ENCODE measurements at regions not wholly inside any gene's neighbourhood (a gene's known extent, or its start where the extent isn't known, plus 50 kb on each side); places are given as distances from the start of the nearest gene placed in this dataset.

DNA sequence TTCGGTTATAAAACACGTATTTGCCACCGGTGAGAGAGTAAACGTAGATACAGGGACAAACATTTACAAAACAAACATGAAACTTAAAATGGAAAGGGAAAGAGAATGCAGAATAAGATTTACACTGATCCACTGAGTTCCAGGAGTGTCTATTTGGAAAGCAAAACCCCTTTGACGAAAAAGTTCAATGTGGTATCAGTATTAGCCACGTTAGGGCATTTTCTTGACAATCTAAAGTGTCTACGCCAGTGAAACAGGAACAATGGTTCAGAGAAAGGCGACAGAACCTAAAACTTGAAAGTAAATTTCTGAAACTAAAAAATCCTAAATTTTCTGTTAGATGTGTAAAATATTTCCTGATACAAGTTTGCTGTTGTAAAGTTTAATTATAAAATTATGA is 278.5 kb upstream of the TENM3 start (continued):
- TF ChIP-seq, protein P1, sequence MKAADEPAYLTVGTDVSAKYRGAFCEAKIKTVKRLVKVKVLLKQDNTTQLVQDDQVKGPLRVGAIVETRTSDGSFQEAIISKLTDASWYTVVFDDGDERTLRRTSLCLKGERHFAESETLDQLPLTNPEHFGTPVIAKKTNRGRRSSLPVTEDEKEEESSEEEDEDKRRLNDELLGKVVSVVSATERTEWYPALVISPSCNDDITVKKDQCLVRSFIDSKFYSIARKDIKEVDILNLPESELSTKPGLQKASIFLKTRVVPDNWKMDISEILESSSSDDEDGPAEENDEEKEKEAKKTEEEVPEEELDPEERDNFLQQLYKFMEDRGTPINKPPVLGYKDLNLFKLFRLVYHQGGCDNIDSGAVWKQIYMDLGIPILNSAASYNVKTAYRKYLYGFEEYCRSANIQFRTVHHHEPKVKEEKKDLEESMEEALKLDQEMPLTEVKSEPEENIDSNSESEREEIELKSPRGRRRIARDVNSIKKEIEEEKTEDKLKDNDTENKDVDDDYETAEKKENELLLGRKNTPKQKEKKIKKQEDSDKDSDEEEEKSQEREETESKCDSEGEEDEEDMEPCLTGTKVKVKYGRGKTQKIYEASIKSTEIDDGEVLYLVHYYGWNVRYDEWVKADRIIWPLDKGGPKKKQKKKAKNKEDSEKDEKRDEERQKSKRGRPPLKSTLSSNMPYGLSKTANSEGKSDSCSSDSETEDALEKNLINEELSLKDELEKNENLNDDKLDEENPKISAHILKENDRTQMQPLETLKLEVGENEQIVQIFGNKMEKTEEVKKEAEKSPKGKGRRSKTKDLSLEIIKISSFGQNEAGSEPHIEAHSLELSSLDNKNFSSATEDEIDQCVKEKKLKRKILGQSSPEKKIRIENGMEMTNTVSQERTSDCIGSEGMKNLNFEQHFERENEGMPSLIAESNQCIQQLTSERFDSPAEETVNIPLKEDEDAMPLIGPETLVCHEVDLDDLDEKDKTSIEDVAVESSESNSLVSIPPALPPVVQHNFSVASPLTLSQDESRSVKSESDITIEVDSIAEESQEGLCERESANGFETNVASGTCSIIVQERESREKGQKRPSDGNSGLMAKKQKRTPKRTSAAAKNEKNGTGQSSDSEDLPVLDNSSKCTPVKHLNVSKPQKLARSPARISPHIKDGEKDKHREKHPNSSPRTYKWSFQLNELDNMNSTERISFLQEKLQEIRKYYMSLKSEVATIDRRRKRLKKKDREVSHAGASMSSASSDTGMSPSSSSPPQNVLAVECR (CRISPR knock-in tag; IDR thresholded peaks at IDR 0.05; ENCODE audit: borderline replicate concordance), result no peak
- TF ChIP-seq GTF3A (CRISPR knock-in tag; conservative IDR thresholded peaks at IDR 0.05) (no peak), ZNF777 (CRISPR knock-in tag; IDR thresholded peaks at IDR 0.05) (no peak), MTF1 (CRISPR knock-in tag; IDR thresholded peaks at IDR 0.05) (no peak), DNMT1 (CRISPR knock-in tag; IDR thresholded peaks at IDR 0.05) (no peak), ZNF549 (CRISPR knock-in tag; IDR thresholded peaks at IDR 0.05) (no peak)

DNA sequence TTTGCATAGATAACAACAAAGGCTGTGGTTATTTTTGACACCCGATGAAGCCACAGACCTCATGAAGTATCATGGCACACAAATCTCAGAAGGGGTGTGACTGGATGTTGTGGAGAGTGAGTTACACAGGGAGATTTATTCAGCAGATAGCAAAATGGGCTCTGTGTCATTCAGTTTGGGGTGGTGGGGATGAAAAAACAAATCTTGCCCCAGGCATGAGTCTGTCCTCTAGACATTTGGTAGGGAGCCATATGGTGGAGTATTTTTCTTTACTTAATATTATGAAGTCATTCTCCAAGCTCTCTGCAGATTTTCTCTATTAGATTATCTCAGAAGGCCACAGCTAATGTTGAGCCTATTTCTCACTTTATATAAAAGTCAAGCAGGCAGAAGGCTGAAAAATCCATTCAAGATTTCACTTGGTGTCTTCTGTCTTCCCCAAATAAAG is 277.1 kb upstream of the TENM3 start:
- Histone ChIP-seq H3K9me3 (ENCODE audit: low read length) (no peaks in the 10 kb centered on the region), H3K4me2 (ENCODE audit: low read depth, low read length) (no peak overlapping the region), H2AFZ (ENCODE audit: low read length) (no peak overlapping the region), H3K4me3 (replicated peaks in 1 of 3; ENCODE audit: insufficient read depth in 1 of 3, low read depth in 2 of 3, low read length in 3 of 3) (no peak overlapping the region), H3K79me2 (ENCODE audit: insufficient read depth, low read length) (no peaks in the 10 kb centered on the region), H3K27me3 (ENCODE audit: control insufficient read depth in 1 of 2, insufficient read depth in 2 of 2, low read length in 2 of 2) (no peaks in the 10 kb centered on the region), H3K36me3 (replicated peaks in 1 of 2; ENCODE audit: control insufficient read depth in 1 of 2, insufficient read depth in 2 of 2, low read length in 2 of 2) (no peaks in the 10 kb centered on the region), H3K9ac (ENCODE audit: insufficient read depth, low read depth, low read length) (no peak overlapping the region), H3K27ac (ENCODE audit: extremely low read length, insufficient read depth, low read length) (no peak overlapping the region), H4K20me1 (ENCODE audit: insufficient read depth, low read length) (no peaks in the 10 kb centered on the region), H3K4me1 (ENCODE audit: insufficient read depth, low read length) (no peaks in the 10 kb centered on the region)
- TF ChIP-seq TP53 (CRISPR knock-in tag; conservative IDR thresholded peaks at IDR 0.05) (no peak), AGO1 (IDR thresholded peaks at IDR 0.05; ENCODE audit: low read depth, low read length, poor library complexity, severe bottlenecking) (no peak), DNMT1 (CRISPR knock-in tag; IDR thresholded peaks at IDR 0.05) (no peak), ZNF766 (CRISPR knock-in tag; IDR thresholded peaks at IDR 0.05; ENCODE audit: borderline replicate concordance) (no peak), CHD4 (IDR thresholded peaks at IDR 0.05; ENCODE audit: borderline replicate concordance, low read length) (no peak), SMARCC2 (IDR thresholded peaks at IDR 0.05) (no peak), CCDC6 (CRISPR knock-in tag; IDR thresholded peaks at IDR 0.05) (no peak), SMARCE1 (IDR thresholded peaks at IDR 0.05; ENCODE audit: borderline replicate concordance) (no peak)
- TF ChIP-seq, protein P2, sequence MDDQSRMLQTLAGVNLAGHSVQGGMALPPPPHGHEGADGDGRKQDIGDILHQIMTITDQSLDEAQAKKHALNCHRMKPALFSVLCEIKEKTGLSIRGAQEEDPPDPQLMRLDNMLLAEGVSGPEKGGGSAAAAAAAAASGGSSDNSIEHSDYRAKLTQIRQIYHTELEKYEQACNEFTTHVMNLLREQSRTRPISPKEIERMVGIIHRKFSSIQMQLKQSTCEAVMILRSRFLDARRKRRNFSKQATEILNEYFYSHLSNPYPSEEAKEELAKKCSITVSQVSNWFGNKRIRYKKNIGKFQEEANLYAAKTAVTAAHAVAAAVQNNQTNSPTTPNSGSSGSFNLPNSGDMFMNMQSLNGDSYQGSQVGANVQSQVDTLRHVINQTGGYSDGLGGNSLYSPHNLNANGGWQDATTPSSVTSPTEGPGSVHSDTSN (CRISPR knock-in tag; IDR thresholded peaks at IDR 0.05; ENCODE audit: borderline replicate concordance), result no peak
- TF ChIP-seq, protein P3, sequence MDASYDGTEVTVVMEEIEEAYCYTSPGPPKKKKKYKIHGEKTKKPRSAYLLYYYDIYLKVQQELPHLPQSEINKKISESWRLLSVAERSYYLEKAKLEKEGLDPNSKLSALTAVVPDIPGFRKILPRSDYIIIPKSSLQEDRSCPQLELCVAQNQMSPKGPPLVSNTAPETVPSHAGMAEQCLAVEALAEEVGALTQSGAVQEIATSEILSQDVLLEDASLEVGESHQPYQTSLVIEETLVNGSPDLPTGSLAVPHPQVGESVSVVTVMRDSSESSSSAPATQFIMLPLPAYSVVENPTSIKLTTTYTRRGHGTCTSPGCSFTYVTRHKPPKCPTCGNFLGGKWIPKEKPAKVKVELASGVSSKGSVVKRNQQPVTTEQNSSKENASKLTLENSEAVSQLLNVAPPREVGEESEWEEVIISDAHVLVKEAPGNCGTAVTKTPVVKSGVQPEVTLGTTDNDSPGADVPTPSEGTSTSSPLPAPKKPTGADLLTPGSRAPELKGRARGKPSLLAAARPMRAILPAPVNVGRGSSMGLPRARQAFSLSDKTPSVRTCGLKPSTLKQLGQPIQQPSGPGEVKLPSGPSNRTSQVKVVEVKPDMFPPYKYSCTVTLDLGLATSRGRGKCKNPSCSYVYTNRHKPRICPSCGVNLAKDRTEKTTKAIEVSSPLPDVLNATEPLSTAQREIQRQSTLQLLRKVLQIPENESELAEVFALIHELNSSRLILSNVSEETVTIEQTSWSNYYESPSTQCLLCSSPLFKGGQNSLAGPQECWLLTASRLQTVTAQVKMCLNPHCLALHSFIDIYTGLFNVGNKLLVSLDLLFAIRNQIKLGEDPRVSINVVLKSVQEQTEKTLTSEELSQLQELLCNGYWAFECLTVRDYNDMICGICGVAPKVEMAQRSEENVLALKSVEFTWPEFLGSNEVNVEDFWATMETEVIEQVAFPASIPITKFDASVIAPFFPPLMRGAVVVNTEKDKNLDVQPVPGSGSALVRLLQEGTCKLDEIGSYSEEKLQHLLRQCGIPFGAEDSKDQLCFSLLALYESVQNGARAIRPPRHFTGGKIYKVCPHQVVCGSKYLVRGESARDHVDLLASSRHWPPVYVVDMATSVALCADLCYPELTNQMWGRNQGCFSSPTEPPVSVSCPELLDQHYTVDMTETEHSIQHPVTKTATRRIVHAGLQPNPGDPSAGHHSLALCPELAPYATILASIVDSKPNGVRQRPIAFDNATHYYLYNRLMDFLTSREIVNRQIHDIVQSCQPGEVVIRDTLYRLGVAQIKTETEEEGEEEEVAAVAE (CRISPR knock-in tag; IDR thresholded peaks at IDR 0.05; ENCODE audit: borderline replicate concordance), result no peak
- DNase-seq (ENCODE audit: low spot score) (no peak), ATAC-seq (no peak), FAIRE-seq (no peak)
- intact Hi-C loops (cut with micrococcal nuclease; ENCODE audit: unreplicated experiment), result no loop called here
- BruUV-seq (replicated peaks), result no TSS peak
- WGBS (ENCODE audit: low lambda C conversion rate), result 5% methylated on average over 1 of the region's 1 CpG
- CTCF ChIA-PET (ENCODE audit: low intra/inter-chr PET ratio, low total read pairs), result no interaction called here
- in situ Hi-C loops (cut with HindIII; ENCODE audit: extremely low pct_ligation_motif_present, low pct_unique_long_range_greater_than_20kb), result no loop called here
- POLR2A ChIA-PET, result no interaction called here

Data from HepG2 (cell line).